GM12878 (cell line): ENCODE measurements at regions not wholly inside any gene's neighbourhood (a gene's known extent, or its start where the extent isn't known, plus 50 kb on each side); places are given as distances from the start of the nearest gene placed in this dataset.

Source experiments
- TCF3 ChIP-seq: IDR thresholded peaks from 2 replicates; pipeline ENCODE4 v1.6.1; 2012; ENCODE audit warnings: low read depth, mild to moderate bottlenecking, low read length, borderline replicate concordance; ENCODE audit not compliant: insufficient read depth
- TF ChIP-seq, protein P1 (sequence below): IDR thresholded peaks from 2 replicates; pipeline ENCODE4 v1.6.1; 2012; ENCODE audit warnings: improper control_type of control experiment, low read depth, low read length; ENCODE audit not compliant: insufficient replicate concordance
- TF ChIP-seq, protein P2 (sequence below): fragments of 450-650 bp; IDR thresholded peaks from 2 replicates; pipeline ENCODE4 v1.6.1; 2017; ENCODE audit warnings: mild to moderate bottlenecking
- TF ChIP-seq, protein P3 (sequence below): IDR thresholded peaks from 2 replicates; pipeline ENCODE4 v1.6.1; 2012; ENCODE audit warnings: mild to moderate bottlenecking, low read depth, low read length

- TF ChIP-seq, protein P1, sequence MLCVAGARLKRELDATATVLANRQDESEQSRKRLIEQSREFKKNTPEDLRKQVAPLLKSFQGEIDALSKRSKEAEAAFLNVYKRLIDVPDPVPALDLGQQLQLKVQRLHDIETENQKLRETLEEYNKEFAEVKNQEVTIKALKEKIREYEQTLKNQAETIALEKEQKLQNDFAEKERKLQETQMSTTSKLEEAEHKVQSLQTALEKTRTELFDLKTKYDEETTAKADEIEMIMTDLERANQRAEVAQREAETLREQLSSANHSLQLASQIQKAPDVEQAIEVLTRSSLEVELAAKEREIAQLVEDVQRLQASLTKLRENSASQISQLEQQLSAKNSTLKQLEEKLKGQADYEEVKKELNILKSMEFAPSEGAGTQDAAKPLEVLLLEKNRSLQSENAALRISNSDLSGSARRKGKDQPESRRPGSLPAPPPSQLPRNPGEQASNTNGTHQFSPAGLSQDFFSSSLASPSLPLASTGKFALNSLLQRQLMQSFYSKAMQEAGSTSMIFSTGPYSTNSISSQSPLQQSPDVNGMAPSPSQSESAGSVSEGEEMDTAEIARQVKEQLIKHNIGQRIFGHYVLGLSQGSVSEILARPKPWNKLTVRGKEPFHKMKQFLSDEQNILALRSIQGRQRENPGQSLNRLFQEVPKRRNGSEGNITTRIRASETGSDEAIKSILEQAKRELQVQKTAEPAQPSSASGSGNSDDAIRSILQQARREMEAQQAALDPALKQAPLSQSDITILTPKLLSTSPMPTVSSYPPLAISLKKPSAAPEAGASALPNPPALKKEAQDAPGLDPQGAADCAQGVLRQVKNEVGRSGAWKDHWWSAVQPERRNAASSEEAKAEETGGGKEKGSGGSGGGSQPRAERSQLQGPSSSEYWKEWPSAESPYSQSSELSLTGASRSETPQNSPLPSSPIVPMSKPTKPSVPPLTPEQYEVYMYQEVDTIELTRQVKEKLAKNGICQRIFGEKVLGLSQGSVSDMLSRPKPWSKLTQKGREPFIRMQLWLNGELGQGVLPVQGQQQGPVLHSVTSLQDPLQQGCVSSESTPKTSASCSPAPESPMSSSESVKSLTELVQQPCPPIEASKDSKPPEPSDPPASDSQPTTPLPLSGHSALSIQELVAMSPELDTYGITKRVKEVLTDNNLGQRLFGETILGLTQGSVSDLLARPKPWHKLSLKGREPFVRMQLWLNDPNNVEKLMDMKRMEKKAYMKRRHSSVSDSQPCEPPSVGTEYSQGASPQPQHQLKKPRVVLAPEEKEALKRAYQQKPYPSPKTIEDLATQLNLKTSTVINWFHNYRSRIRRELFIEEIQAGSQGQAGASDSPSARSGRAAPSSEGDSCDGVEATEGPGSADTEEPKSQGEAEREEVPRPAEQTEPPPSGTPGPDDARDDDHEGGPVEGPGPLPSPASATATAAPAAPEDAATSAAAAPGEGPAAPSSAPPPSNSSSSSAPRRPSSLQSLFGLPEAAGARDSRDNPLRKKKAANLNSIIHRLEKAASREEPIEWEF = no peak
- TF ChIP-seq TCF3 = no peak
- TF ChIP-seq, protein P2, sequence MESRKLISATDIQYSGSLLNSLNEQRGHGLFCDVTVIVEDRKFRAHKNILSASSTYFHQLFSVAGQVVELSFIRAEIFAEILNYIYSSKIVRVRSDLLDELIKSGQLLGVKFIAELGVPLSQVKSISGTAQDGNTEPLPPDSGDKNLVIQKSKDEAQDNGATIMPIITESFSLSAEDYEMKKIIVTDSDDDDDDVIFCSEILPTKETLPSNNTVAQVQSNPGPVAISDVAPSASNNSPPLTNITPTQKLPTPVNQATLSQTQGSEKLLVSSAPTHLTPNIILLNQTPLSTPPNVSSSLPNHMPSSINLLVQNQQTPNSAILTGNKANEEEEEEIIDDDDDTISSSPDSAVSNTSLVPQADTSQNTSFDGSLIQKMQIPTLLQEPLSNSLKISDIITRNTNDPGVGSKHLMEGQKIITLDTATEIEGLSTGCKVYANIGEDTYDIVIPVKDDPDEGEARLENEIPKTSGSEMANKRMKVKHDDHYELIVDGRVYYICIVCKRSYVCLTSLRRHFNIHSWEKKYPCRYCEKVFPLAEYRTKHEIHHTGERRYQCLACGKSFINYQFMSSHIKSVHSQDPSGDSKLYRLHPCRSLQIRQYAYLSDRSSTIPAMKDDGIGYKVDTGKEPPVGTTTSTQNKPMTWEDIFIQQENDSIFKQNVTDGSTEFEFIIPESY = no peak
- TF ChIP-seq, protein P3, sequence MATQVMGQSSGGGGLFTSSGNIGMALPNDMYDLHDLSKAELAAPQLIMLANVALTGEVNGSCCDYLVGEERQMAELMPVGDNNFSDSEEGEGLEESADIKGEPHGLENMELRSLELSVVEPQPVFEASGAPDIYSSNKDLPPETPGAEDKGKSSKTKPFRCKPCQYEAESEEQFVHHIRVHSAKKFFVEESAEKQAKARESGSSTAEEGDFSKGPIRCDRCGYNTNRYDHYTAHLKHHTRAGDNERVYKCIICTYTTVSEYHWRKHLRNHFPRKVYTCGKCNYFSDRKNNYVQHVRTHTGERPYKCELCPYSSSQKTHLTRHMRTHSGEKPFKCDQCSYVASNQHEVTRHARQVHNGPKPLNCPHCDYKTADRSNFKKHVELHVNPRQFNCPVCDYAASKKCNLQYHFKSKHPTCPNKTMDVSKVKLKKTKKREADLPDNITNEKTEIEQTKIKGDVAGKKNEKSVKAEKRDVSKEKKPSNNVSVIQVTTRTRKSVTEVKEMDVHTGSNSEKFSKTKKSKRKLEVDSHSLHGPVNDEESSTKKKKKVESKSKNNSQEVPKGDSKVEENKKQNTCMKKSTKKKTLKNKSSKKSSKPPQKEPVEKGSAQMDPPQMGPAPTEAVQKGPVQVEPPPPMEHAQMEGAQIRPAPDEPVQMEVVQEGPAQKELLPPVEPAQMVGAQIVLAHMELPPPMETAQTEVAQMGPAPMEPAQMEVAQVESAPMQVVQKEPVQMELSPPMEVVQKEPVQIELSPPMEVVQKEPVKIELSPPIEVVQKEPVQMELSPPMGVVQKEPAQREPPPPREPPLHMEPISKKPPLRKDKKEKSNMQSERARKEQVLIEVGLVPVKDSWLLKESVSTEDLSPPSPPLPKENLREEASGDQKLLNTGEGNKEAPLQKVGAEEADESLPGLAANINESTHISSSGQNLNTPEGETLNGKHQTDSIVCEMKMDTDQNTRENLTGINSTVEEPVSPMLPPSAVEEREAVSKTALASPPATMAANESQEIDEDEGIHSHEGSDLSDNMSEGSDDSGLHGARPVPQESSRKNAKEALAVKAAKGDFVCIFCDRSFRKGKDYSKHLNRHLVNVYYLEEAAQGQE = no peak
- TF ChIP-seq, all 136 proteins: peak for 0
Measured at GRCh38 chr7:1313613-1314012, 80.9 kb downstream of the UNCX start (continued).
